Suprapubic skin (tissue), 4 donors: ENCODE measurements at regions not wholly inside any gene's neighbourhood (a gene's known extent, or its start where the extent isn't known, plus 50 kb on each side); places are given as distances from the start of the nearest gene placed in this dataset.

Experiments used
- DNase-seq, 2 donors: peaks; one replicate each; pipeline ENCODE4 v3.0.0-alpha.2; 2019; ENCODE audit warnings: low spot score in 2 of 2
- H3K27ac ChIP-seq: fragments of 200-600 bp; sonication (generic); one replicate; pipeline ENCODE4 v1.5.1; 2019
- H3K27me3 ChIP-seq: fragments of 200-600 bp; sonication (generic); one replicate; pipeline ENCODE4 v1.5.1; 2019
- H3K36me3 ChIP-seq: fragments of 200-600 bp; sonication (generic); one replicate; pipeline ENCODE4 v1.5.1; 2019
- H3K4me1 ChIP-seq: fragments of 200-600 bp; sonication (generic); one replicate; pipeline ENCODE4 v1.5.1; 2019
- H3K4me3 ChIP-seq: fragments of 200-600 bp; sonication (generic); one replicate; pipeline ENCODE4 v1.5.1; 2019; ENCODE audit warnings: mild to moderate bottlenecking
- H3K9me3 ChIP-seq: fragments of 200-600 bp; sonication (generic); one replicate; pipeline ENCODE4 v1.5.1; 2019
- EP300 ChIP-seq: sonication (generic); formaldehyde crosslinking; IDR thresholded peaks from one replicate; pipeline ENCODE4 v1.6.1; 2017; ENCODE audit warnings: antibody characterized with exemption
- POLR2A ChIP-seq, 2 donors: fragments of 450-650 bp; IDR thresholded peaks; one replicate each; pipeline ENCODE4 v1.6.1; 2017; ENCODE audit warnings: antibody characterized with exemption in 2 of 2, mild to moderate bottlenecking in 2 of 2, moderate library complexity in 2 of 2
- POLR2AphosphoS5 ChIP-seq, 3 donors: sonication (generic); formaldehyde crosslinking; IDR thresholded peaks; one replicate each; pipeline ENCODE4 v1.6.1; 2017; ENCODE audit warnings: antibody characterized with exemption in 3 of 3
- WGBS: methylation state at CpG from one replicate; pipeline ENCODE4 v1.1.5; 2018; 5-methylcytosine and 5-hydroxymethylcytosine counted together
- TF ChIP-seq, protein P1 (sequence below), 2 donors: fragments of 200-600 bp in 1 of 2; fragments of 450-650 bp in 1 of 2; sonication (generic) in 1 of 2; IDR thresholded peaks; one replicate each; pipeline ENCODE4 v1.5.1; 2016 to 2019; ENCODE audit warnings: antibody characterized with exemption in 2 of 2, mild to moderate bottlenecking in 1 of 2, moderate library complexity in 1 of 2

DNA sequence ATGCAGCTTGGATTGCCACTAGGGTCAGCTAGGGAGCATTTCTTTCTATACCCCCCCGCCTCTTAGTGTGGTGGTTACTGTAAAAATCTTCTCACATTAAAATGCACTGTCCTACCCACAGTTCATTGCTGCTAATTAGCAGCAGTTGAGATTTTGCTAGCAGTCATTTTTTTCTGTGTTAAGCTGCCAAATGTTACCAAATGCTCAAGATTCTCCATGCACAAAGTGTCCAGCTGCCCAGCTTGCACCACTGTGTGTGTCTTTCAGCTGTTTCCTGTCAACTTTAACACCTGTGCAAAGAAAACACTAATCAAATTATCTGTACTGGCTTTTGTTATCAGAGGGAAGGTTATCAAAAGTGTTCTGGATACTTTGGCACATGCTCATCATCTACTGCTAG, 679.3 kb downstream of the NR4A2 start:
- H3K9me3 ChIP-seq, result no peaks in the 10 kb centered on the region
- no peak overlapping the region for H3K27ac ChIP-seq
- DNase-seq, result no peak
- 68% methylated on average over 1 of the region's 1 CpG for WGBS
- no peaks in the 10 kb centered on the region for H3K27me3 ChIP-seq
- no peaks in the 10 kb centered on the region for H3K36me3 ChIP-seq
- no peaks in the 10 kb centered on the region for H3K4me1 ChIP-seq
- TF ChIP-seq EP300, result no peak
- TF ChIP-seq POLR2AphosphoS5 (IDR thresholded peaks at IDR 0.05), result no peak
- TF ChIP-seq, protein P1, sequence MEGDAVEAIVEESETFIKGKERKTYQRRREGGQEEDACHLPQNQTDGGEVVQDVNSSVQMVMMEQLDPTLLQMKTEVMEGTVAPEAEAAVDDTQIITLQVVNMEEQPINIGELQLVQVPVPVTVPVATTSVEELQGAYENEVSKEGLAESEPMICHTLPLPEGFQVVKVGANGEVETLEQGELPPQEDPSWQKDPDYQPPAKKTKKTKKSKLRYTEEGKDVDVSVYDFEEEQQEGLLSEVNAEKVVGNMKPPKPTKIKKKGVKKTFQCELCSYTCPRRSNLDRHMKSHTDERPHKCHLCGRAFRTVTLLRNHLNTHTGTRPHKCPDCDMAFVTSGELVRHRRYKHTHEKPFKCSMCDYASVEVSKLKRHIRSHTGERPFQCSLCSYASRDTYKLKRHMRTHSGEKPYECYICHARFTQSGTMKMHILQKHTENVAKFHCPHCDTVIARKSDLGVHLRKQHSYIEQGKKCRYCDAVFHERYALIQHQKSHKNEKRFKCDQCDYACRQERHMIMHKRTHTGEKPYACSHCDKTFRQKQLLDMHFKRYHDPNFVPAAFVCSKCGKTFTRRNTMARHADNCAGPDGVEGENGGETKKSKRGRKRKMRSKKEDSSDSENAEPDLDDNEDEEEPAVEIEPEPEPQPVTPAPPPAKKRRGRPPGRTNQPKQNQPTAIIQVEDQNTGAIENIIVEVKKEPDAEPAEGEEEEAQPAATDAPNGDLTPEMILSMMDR (IDR thresholded peaks at IDR 0.05), result no peak
- TF ChIP-seq POLR2A (IDR thresholded peaks at IDR 0.05), result no peak
- H3K4me3 ChIP-seq, result no peak overlapping the region

DNA sequence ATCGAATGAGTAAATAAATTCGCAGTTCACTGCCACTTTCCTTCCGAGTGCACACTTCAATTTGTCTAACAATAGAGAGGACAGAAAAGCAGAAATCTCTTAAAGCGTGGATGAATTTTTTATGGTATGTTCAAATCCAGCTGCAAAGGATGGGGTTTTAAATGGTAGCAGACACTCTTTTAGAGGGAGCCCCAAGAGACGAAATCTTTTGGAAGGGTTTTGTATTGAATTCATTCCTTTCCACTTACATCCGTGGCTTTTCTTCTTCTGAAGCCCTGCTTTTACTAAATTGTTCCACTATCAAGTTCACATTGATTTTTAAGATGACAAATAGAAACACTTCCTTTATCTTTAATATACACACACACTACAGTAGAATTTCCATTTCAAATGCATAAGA, 680.7 kb downstream of the NR4A2 start:
- DNase-seq, result no peak
- Histone ChIP-seq H3K9me3 (no peaks in the 10 kb centered on the region), H3K27me3 (no peaks in the 10 kb centered on the region), H3K36me3 (no peaks in the 10 kb centered on the region), H3K4me1 (no peaks in the 10 kb centered on the region), H3K4me3 (no peak overlapping the region), H3K27ac (no peak overlapping the region)
- no peak for TF ChIP-seq POLR2AphosphoS5 (IDR thresholded peaks at IDR 0.05)
- no peak for TF ChIP-seq EP300
- TF ChIP-seq POLR2A (IDR thresholded peaks at IDR 0.05), result no peak
- TF ChIP-seq, protein P1 (IDR thresholded peaks at IDR 0.05), result no peak
- WGBS, result 75% methylated on average over 6 of the region's 6 CpGs

DNA sequence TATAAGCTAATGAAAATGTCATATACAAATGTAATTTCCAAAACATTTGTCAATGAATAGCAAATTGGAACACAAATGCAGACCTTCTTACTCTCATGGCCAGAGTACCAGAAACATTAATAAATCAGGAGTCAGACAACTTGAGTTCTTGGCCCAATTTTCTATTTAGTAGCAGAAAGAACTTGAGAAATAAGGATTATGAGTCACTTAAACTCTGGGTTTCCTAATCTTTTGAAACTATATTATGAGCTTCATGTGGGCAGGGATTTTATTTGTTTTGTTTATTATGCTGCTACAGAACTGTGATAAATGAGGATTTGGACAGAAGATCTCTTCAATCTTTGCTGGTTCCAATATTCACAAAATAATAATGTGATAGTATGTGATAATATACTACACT, 686.7 kb downstream of the NR4A2 start:
- Histone ChIP-seq H3K36me3 (no peaks in the 10 kb centered on the region), H3K4me1 (no peaks in the 10 kb centered on the region), H3K4me3 (no peak overlapping the region), H3K27ac (no peak overlapping the region), H3K27me3 (no peaks in the 10 kb centered on the region), H3K9me3 (no peaks in the 10 kb centered on the region)
- no peak for TF ChIP-seq POLR2AphosphoS5 (IDR thresholded peaks at IDR 0.05)
- TF ChIP-seq, protein P1 (IDR thresholded peaks at IDR 0.05), result no peak
- TF ChIP-seq EP300, result no peak
- DNase-seq, result no peak

DNA sequence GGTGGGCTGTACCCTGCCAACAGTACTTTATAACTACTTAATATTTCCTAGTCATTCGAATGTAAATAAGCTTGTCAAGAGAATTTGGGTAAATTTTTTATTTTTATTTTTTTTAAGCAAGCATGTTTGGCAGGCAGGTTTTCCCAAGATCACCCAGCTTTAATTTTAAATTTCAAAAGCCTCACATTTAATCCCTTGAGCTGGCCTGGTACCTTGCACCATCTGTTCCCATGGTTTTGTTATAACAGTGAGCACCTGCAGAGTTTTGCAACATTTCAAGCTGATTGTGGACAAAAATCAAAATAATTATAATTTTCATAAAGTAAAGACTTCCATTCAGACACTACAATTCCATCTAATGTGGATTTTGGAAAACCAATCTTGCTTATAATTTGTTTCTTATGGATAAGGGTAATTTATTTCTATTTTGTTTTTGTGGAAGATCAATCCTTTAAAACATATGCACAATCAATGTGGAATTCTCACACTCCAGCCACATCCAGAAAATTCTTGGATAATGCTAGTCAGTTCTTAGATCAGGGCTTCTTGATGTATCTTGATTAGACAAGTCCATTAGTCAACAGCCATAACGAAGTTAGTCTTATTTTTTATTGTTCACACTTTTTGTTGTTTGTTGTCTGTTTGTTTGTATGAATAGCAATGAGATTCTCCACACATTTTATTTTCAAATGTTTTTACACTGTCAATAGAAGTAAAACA, 689.3 kb downstream of the NR4A2 start:
- no peaks in the 10 kb centered on the region for H3K9me3 ChIP-seq
- 73% methylated on average over 2 of the region's 2 CpGs for WGBS
- no peak overlapping the region for H3K27ac ChIP-seq
- no peaks in the 10 kb centered on the region for H3K27me3 ChIP-seq
- TF ChIP-seq POLR2AphosphoS5 (IDR thresholded peaks at IDR 0.05), result no peak
- no peak for TF ChIP-seq EP300
- TF ChIP-seq, protein P1 (IDR thresholded peaks at IDR 0.05), result no peak
- no peak for TF ChIP-seq POLR2A (IDR thresholded peaks at IDR 0.05)
- no peak overlapping the region for H3K4me3 ChIP-seq
- no peaks in the 10 kb centered on the region for H3K36me3 ChIP-seq
- H3K4me1 ChIP-seq, result no peaks in the 10 kb centered on the region
- no peak for DNase-seq

DNA sequence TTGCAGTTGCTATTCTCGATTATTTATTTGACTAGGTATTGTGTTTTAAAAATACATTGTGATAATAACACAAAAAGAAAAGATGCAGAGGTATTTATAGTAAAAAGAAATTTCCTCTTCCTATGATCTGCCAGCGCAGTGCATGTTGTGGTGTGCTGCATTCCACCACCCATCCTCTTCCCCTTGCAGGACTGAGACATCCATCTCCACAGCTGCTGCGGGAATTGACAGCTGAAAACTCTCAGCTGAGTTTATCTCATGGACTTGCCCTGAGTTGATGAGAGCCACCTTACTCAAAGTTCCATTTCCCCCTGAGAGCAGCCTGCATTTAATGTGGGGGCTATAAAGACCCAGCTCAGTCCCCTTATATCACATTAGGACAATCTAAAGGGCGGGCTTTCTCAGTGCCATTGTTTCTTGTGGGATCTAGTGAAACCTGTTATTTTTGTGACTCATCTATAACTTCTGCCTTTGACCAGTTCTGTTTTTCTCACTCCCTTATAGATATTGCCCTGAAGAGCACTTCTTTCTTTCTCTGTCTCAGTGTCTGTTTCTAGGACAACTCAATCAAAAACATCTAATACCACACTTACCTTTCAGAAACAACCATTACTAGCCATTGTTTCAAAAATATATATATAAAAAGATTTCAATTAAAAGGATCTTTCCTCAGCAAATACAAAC, 698.5 kb downstream of the NR4A2 start:
- TF ChIP-seq EP300 (no peak), POLR2AphosphoS5 (IDR thresholded peaks at IDR 0.05) (no peak), POLR2A (IDR thresholded peaks at IDR 0.05) (no peak)
- TF ChIP-seq, protein P1 (IDR thresholded peaks at IDR 0.05), result no peak
- no peak for DNase-seq
- Histone ChIP-seq H3K27me3 (no peaks in the 10 kb centered on the region), H3K9me3 (no peaks in the 10 kb centered on the region), H3K4me1 (no peaks in the 10 kb centered on the region), H3K36me3 (no peaks in the 10 kb centered on the region), H3K27ac (no peak overlapping the region), H3K4me3 (no peak overlapping the region)
- 49% methylated on average over 4 of the region's 4 CpGs for WGBS
